ENCODE measurements at regions not wholly inside any gene's neighbourhood (a gene's known extent, or its start where the extent isn't known, plus 50 kb on each side); places are given as distances from the start of the nearest gene placed in this dataset.

DNA sequence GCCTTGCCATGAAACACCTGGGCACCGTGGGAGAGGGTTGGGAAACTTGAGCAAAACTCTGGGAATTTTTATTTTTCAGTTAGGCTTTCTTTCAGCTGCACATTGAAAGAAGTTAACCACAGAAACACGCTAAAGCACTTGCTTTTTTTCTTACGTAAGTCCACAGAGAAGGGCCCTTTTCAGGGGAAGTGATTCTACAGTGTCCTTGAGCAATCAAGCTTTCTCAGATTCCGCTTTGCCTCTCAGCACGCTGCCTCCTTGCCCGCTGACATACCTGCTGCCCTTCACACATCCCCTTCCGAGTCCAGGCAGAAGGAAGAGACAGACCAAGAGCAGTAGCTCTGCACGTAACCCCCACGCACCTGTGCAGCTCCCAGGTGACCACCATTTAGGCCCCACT, 135.5 kb upstream of the MYT1L start:
- TF ChIP-seq CTCF (IDR thresholded peaks at IDR 0.05; ENCODE audit: poor library complexity) (no peak), EZH2 (IDR thresholded peaks at IDR 0.05; ENCODE audit: borderline replicate concordance) (no peak)
